Pons (tissue), 1 donor: ENCODE measurements at regions not wholly inside any gene's neighbourhood (a gene's known extent, or its start where the extent isn't known, plus 50 kb on each side); places are given as distances from the start of the nearest gene placed in this dataset.

Experiments used
- DNase-seq: peaks from one replicate; pipeline ENCODE4 v3.0.0-alpha.2; 2016; ENCODE audit warnings: low spot score

- no peak for DNase-seq
These were observed 846.5 kb downstream of the TYW1 start for GRCh38 chr7:67843001-67843565.

GRCh38 chr7:67843615-67844014, 847.0 kb downstream of the TYW1 start:
- no peak for DNase-seq

GRCh38 chr7:67847092-67847787, 850.6 kb downstream of the TYW1 start:
- DNase-seq: no peak

- DNase-seq: no peak
These were observed 857.9 kb downstream of the TYW1 start for GRCh38 chr7:67854221-67855178.

- no peak for DNase-seq
These were observed 858.7 kb downstream of the TYW1 start for GRCh38 chr7:67855322-67855721.

GRCh38 chr7:67856046-67856445, 859.4 kb downstream of the TYW1 start:
- DNase-seq: no peak

GRCh38 chr7:67857698-67858097, 861.1 kb downstream of the TYW1 start:
- no peak for DNase-seq

- DNase-seq: no peak
These were observed 862.3 kb downstream of the TYW1 start for GRCh38 chr7:67858931-67859330.

- DNase-seq: no peak
These were observed 867.3 kb downstream of the TYW1 start for GRCh38 chr7:67863911-67864310.

- no peak for DNase-seq
These were observed 869.4 kb downstream of the TYW1 start for GRCh38 chr7:67866054-67866453.

GRCh38 chr7:67866812-67867211, 870.2 kb downstream of the TYW1 start:
- DNase-seq: no peak

- DNase-seq: no peak
These were observed 873.8 kb downstream of the TYW1 start for GRCh38 chr7:67870396-67870795.

- DNase-seq: no peak
These were observed 878.9 kb downstream of the TYW1 start for GRCh38 chr7:67875558-67875957.

GRCh38 chr7:67878808-67879207, 882.2 kb downstream of the TYW1 start:
- DNase-seq: no peak

- no peak for DNase-seq
These were observed 886.2 kb downstream of the TYW1 start for GRCh38 chr7:67882843-67883242.

GRCh38 chr7:67890316-67890715, 893.7 kb downstream of the TYW1 start:
- no peak for DNase-seq

GRCh38 chr7:67894746-67895145, 898.1 kb downstream of the TYW1 start:
- no peak for DNase-seq

- no peak for DNase-seq
These were observed 900.1 kb downstream of the TYW1 start for GRCh38 chr7:67896721-67897120.

GRCh38 chr7:67900456-67900855, 903.8 kb downstream of the TYW1 start:
- DNase-seq: no peak

- DNase-seq: no peak
These were observed 905.3 kb downstream of the TYW1 start for GRCh38 chr7:67901808-67902480.

GRCh38 chr7:67907792-67908191, 911.2 kb downstream of the TYW1 start:
- no peak for DNase-seq

- DNase-seq: no peak
These were observed 915.8 kb downstream of the TYW1 start for GRCh38 chr7:67912437-67912836.
